ENCODE measurements at regions not wholly inside any gene's neighbourhood (a gene's known extent, or its start where the extent isn't known, plus 50 kb on each side); places are given as distances from the start of the nearest gene placed in this dataset.

- no peak for ATAC-seq
- TF ChIP-seq CSDC2 (CRISPR knock-in tag; IDR thresholded peaks at IDR 0.05) (no peak), ESRRG (CRISPR knock-in tag; IDR thresholded peaks at IDR 0.05) (no peak), GLIS3 (CRISPR knock-in tag; IDR thresholded peaks at IDR 0.05) (no peak), ZFP3 (CRISPR knock-in tag; IDR thresholded peaks at IDR 0.05) (no peak), PPARA (CRISPR knock-in tag; IDR thresholded peaks at IDR 0.05; ENCODE audit: borderline replicate concordance) (no peak), RARB (CRISPR knock-in tag; IDR thresholded peaks at IDR 0.05) (no peak)
These were observed 506.7 kb downstream of the CMPK2 start for GRCh38 chr2:6358985-6359384.

GRCh38 chr2:6359964-6360363 is 505.7 kb downstream of the CMPK2 start:
- TF ChIP-seq BACH2 (CRISPR knock-in tag; IDR thresholded peaks at IDR 0.05; ENCODE audit: borderline replicate concordance) (no peak), ESRRG (CRISPR knock-in tag; IDR thresholded peaks at IDR 0.05) (no peak), CREB5 (CRISPR knock-in tag; IDR thresholded peaks at IDR 0.05; ENCODE audit: low read depth) (no peak), ZNF565 (CRISPR knock-in tag; conservative IDR thresholded peaks at IDR 0.05; ENCODE audit: low read depth) (no peak), ZNF8 (CRISPR knock-in tag; IDR thresholded peaks at IDR 0.05) (no peak), TSHZ2 (CRISPR knock-in tag; IDR thresholded peaks at IDR 0.05) (no peak), PPARA (CRISPR knock-in tag; IDR thresholded peaks at IDR 0.05; ENCODE audit: borderline replicate concordance) (no peak), PATZ1 (CRISPR knock-in tag; IDR thresholded peaks at IDR 0.05; ENCODE audit: borderline replicate concordance) (no peak), RARB (CRISPR knock-in tag; IDR thresholded peaks at IDR 0.05) (no peak), ZC3H10 (CRISPR knock-in tag; IDR thresholded peaks at IDR 0.05) (no peak), POU6F1 (CRISPR knock-in tag; IDR thresholded peaks at IDR 0.05; ENCODE audit: borderline replicate concordance, low read depth) (no peak), TOX (CRISPR knock-in tag; IDR thresholded peaks at IDR 0.05; ENCODE audit: borderline replicate concordance) (no peak), SNAI2 (CRISPR knock-in tag; IDR thresholded peaks at IDR 0.05) (no peak), ARNTL (CRISPR knock-in tag; IDR thresholded peaks at IDR 0.05; ENCODE audit: borderline replicate concordance, low read depth) (no peak), ISL1 (CRISPR knock-in tag; IDR thresholded peaks at IDR 0.05) (no peak)
- no peak for ATAC-seq

GRCh38 chr2:6362671-6363450 is 502.8 kb downstream of the CMPK2 start:
- no peak for ATAC-seq
- TF ChIP-seq TCF4 (CRISPR knock-in tag; IDR thresholded peaks at IDR 0.05; ENCODE audit: borderline replicate concordance) (no peak), RARB (CRISPR knock-in tag; IDR thresholded peaks at IDR 0.05) (no peak), TSHZ2 (CRISPR knock-in tag; IDR thresholded peaks at IDR 0.05) (no peak), ZNF70 (CRISPR knock-in tag; IDR thresholded peaks at IDR 0.05) (no peak), GLIS3 (CRISPR knock-in tag; IDR thresholded peaks at IDR 0.05) (no peak), ZFP3 (CRISPR knock-in tag; IDR thresholded peaks at IDR 0.05) (no peak), ZNF8 (CRISPR knock-in tag; IDR thresholded peaks at IDR 0.05) (no peak)

Measured in SK-N-SH treated with all-trans-retinoic acid at 6 μM for 48 hours (cell line).